B cell (primary cell): ENCODE measurements at regions not wholly inside any gene's neighbourhood (a gene's known extent, or its start where the extent isn't known, plus 50 kb on each side); places are given as distances from the start of the nearest gene placed in this dataset.

Experiments used
- EZH2 ChIP-seq: IDR thresholded peaks from 2 replicates; pipeline ENCODE4 v1.6.1; 2012; ENCODE audit warnings: borderline replicate concordance, low read depth, mild to moderate bottlenecking, moderate library complexity, low read length; ENCODE audit not compliant: insufficient read depth, poor library complexity, severe bottlenecking
- TF ChIP-seq, protein P1 (sequence below): fragments of 200-600 bp; IDR thresholded peaks from one replicate; pipeline ENCODE4 v1.8.0; 2022; ENCODE audit warnings: antibody characterized with exemption, mild to moderate bottlenecking

DNA sequence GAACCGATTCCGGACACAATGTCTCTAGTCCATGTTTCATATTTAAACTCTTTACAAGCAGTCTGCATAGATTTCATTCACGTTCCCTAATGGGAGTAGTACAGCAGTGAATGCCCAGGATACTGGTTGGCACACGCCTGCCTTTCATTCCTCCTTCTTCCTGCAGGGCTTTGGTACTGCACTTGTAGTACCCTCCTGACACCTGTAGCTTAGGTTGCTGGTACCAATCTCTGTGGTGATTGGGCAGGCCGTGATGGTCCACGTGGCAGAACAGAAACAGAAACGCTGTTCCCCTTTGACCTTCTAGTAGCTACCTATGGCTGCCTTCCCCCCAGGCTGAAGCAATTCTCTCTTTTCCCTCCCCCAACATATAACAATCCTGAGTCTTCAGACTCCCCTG is 107.3 kb upstream of the MEGF10 start:
- TF ChIP-seq, protein P1, sequence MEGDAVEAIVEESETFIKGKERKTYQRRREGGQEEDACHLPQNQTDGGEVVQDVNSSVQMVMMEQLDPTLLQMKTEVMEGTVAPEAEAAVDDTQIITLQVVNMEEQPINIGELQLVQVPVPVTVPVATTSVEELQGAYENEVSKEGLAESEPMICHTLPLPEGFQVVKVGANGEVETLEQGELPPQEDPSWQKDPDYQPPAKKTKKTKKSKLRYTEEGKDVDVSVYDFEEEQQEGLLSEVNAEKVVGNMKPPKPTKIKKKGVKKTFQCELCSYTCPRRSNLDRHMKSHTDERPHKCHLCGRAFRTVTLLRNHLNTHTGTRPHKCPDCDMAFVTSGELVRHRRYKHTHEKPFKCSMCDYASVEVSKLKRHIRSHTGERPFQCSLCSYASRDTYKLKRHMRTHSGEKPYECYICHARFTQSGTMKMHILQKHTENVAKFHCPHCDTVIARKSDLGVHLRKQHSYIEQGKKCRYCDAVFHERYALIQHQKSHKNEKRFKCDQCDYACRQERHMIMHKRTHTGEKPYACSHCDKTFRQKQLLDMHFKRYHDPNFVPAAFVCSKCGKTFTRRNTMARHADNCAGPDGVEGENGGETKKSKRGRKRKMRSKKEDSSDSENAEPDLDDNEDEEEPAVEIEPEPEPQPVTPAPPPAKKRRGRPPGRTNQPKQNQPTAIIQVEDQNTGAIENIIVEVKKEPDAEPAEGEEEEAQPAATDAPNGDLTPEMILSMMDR, result no peak
- no peak for TF ChIP-seq EZH2
